ENCODE measurements at regions not wholly inside any gene's neighbourhood (a gene's known extent, or its start where the extent isn't known, plus 50 kb on each side); places are given as distances from the start of the nearest gene placed in this dataset.
"Not testable (repeated sequence)": the region's sequence is repeated elsewhere in the genome, so short reads cannot be mapped to it uniquely, and the experiment has no call there.

DNA sequence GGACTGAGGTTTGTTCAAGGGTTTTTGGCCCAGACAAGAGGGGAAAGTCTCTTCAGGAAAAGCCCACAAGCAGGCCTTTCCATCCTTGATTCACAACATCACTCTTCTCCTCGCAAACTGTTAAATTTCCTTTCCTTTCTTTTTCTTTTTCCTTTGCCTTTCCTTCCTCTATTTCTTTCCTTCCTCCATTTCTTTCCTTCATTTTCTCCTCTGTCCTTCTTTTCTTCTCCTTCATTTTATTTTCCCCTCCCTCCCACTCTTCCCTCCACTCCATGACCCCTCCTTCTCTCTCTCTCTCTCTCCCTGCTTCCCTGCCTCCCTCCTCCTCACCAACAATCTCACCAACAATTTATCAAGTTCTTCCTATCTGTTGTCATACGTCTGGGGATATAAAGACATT lies 89.1 kb downstream of the FAM72B start:
- DNase-seq (ENCODE audit: extremely low read depth in 1 of 2, low read depth in 1 of 2): not testable (repeated sequence)

- peak; percentile 69 to 76 for DNase-seq (ENCODE audit: extremely low read depth in 1 of 2, low read depth in 1 of 2)
Measured at GRCh38 chr1:121097127-121097866, 86.8 kb downstream of the FAM72B start.

GRCh38 chr1:121097867-121098215 lies 86.3 kb downstream of the FAM72B start:
- not testable (repeated sequence) for DNase-seq (ENCODE audit: extremely low read depth in 1 of 2, low read depth in 1 of 2)

DNA sequence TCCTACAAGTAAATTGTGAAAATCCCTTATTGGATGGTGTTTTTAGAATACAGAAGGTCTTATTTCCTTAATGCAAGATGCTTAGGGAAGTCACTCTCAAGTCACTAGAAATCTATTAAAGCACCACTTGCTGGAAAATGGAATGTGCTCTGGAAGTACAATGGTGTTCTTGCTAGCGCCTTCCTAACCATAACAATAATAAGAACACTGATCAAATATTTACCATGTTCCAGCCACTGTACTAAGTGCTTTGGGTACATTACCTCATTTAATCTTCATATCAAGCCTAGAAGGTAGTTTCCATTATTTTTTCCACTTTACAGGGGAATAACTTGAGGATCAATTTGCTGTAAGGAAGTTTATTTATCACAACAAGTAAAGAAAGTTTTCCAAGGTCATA lies 75.1 kb downstream of the FAM72B start:
- not testable (repeated sequence) for DNase-seq (ENCODE audit: extremely low read depth in 1 of 2, low read depth in 1 of 2)

DNA sequence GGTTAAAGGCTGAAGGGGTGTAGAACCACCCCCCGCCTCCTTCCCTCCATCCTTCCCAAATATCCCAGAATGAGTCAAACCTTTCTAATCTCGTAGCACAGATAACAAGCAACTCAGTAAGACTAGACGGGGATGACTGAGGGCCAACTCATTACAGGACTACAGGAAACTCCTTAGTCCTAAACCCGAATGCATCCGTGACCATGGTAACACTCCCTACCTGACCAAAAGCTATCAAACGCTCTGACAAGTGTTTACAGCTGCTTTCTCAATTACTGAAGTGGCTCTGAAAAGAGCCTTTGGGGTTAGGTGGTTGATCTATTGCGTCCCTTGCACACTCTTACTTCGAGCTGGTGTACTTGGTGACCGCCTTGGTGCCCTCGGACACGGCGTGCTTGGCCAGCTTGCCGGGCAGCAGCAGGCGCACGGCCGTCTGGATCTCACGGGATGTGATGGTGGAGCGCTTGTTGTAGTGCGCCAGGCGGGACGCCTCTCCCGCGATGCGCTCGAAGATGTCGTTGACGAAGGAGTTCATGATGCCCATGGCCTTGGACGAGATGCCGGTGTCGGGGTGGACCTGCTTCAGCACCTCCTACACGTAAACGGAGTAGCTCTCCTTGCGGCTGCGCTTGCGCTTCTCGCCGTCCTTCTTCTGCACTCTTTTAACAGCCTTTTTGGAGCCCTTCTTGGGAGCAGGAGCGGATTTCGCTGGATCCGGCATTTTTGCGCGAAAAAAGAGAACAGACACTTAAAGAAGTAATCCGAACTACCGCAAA lies 67.4 kb downstream of the FAM72B start:
- not testable (repeated sequence) for DNase-seq (ENCODE audit: extremely low read depth in 1 of 2, low read depth in 1 of 2)

DNA sequence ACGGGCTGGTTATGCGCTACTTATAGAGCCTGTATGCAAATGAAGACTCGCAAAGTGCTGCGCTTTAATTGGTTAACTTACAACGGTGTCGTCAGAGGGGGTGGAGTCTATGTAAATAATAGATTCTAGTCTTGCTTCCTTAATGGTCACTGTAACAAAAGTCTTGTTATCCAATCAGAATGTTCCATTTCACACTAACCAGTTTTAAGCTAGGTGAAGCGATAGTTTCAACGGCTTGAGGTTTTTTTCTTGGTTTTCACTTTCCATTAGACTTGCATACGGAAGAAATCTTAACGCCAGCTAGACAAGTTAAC lies 66.9 kb downstream of the FAM72B start:
- not testable (repeated sequence) for DNase-seq (ENCODE audit: extremely low read depth in 1 of 2, low read depth in 1 of 2)

DNA sequence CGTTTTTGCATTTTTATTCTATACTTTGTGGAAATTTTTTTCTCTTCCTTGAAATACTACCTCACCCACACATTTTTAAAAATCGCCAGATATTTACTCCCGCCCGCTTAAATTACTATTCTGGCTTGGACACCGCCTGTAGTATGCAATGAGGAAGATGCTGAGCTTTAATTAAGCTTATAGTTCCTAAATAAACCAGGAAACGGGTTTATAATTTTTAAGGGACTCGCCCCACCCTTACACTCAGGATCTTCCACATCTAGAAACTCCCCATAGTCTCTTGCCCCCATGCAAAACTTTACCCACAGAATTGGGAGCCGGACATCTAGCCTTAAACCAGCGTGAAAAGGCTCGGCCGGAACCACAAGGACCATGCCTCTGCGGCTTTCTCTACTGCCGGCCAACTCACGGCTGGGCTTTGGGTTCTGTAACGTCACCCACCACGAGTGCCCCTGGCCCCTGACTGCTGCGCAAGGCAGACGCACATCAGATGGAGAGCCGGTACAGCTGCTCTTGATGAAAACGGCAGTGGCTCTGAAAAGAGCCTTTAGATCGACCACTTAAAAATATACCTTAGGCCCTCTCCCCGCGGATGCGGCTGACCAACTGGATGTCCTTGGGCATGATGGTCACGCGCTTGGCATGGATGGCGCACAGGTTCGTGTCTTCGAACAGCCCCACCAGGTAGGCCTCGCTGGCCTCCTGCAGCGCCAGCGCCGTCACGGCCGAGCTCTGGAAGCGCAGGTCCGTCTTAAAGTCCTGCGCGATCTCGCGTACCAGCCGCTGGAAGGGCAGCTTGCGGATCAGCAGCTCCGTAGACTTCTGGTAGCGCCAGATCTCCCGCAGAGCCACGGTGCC lies 66.3 kb downstream of the FAM72B start:
- DNase-seq (ENCODE audit: extremely low read depth in 1 of 2, low read depth in 1 of 2): not testable (repeated sequence)
